ENCODE measurements at regions not wholly inside any gene's neighbourhood (a gene's known extent, or its start where the extent isn't known, plus 50 kb on each side); places are given as distances from the start of the nearest gene placed in this dataset.

GRCh38 chr4:14184265-14184664 lies 556.7 kb upstream of the BOD1L1 start:
- DNase-seq: no peak

GRCh38 chr4:14184767-14185166 lies 557.2 kb upstream of the BOD1L1 start:
- DNase-seq: no peak

- no peak for DNase-seq
Observed at GRCh38 chr4:14188214-14188613, 560.7 kb upstream of the BOD1L1 start.

GRCh38 chr4:14193601-14194000 lies 566.1 kb upstream of the BOD1L1 start:
- no peak for DNase-seq

GRCh38 chr4:14196131-14196530 lies 568.6 kb upstream of the BOD1L1 start:
- no peak for DNase-seq

- DNase-seq: no peak
Observed at GRCh38 chr4:14215116-14215770, 587.7 kb upstream of the BOD1L1 start.

GRCh38 chr4:14217401-14217800 lies 589.9 kb upstream of the BOD1L1 start:
- DNase-seq: no peak

GRCh38 chr4:14218641-14219040 lies 591.1 kb upstream of the BOD1L1 start:
- DNase-seq: no peak

GRCh38 chr4:14221176-14221575 lies 593.7 kb upstream of the BOD1L1 start:
- no peak for DNase-seq

GRCh38 chr4:14222377-14223029 lies 595.0 kb upstream of the BOD1L1 start:
- no peak for DNase-seq

- no peak for DNase-seq
Observed at GRCh38 chr4:14223461-14223860, 595.9 kb upstream of the BOD1L1 start.

- DNase-seq: peak; percentile 88
Observed at GRCh38 chr4:14225688-14226207, 598.2 kb upstream of the BOD1L1 start.

GRCh38 chr4:14233126-14233525 lies 605.6 kb upstream of the BOD1L1 start:
- no peak for DNase-seq

GRCh38 chr4:14234307-14234706 lies 606.8 kb upstream of the BOD1L1 start:
- no peak for DNase-seq

- DNase-seq: no peak
Observed at GRCh38 chr4:14236359-14236758, 608.8 kb upstream of the BOD1L1 start.

- DNase-seq: no peak
Observed at GRCh38 chr4:14237911-14238310, 610.4 kb upstream of the BOD1L1 start.

- no peak for DNase-seq
Observed at GRCh38 chr4:14241574-14241973, 614.0 kb upstream of the BOD1L1 start.

GRCh38 chr4:14247767-14248166 lies 620.2 kb upstream of the BOD1L1 start:
- no peak for DNase-seq

GRCh38 chr4:14249226-14249625 lies 621.7 kb upstream of the BOD1L1 start:
- DNase-seq: no peak

GRCh38 chr4:14254252-14254651 lies 626.7 kb upstream of the BOD1L1 start:
- no peak for DNase-seq

GRCh38 chr4:14254926-14255325 lies 627.4 kb upstream of the BOD1L1 start:
- DNase-seq: no peak

- no peak for DNase-seq
Observed at GRCh38 chr4:14257903-14258302, 630.4 kb upstream of the BOD1L1 start.

- DNase-seq: no peak
Observed at GRCh38 chr4:14259936-14260335, 632.4 kb upstream of the BOD1L1 start.

GRCh38 chr4:14260591-14260990 lies 633.1 kb upstream of the BOD1L1 start:
- no peak for DNase-seq

- DNase-seq: no peak
Observed at GRCh38 chr4:14262221-14262620, 634.7 kb upstream of the BOD1L1 start.

Measured in NCI-H187 treated with DMSO at 0.1 percent for 48 hours (cell line).